GM18507 (cell line): ENCODE measurements at regions not wholly inside any gene's neighbourhood (a gene's known extent, or its start where the extent isn't known, plus 50 kb on each side); places are given as distances from the start of the nearest gene placed in this dataset.
A peak's percentile ranks its signal among the peaks of the same experiment; 100 is the strongest.

Experiments used
- DNase-seq: peaks from one replicate; pipeline ENCODE4 v3.0.0; 2011; ENCODE audit warnings: low read depth; ENCODE audit not compliant: insufficient read length; ENCODE audit errors: extremely low spot score
- FAIRE-seq: peaks from 2 replicates; lab custom pipeline; 2011; peaks lifted over from hg19 to GRCh38; lab: Jason Lieb, UNC

DNA sequence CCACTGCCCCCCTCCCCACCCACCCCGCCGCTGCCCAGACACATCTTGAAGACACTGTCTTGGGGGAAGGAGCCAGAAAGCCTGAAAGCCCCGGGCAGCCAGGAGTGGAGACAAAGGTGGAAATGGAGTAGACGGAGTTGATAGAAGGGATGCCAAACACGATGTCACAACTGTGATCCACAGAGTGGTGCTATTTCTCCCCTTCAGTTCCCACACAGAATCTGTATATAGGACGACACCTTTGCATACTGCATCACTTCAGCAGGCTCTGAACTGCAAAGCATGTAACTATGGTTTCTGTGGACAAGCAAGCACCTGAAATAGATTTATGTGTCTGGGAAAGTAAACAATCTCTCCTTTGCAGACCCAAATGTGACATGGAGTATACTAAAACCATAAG, 56.4 kb upstream of the F13A1 start:
- FAIRE-seq (no peak), DNase-seq (no peak)

DNA sequence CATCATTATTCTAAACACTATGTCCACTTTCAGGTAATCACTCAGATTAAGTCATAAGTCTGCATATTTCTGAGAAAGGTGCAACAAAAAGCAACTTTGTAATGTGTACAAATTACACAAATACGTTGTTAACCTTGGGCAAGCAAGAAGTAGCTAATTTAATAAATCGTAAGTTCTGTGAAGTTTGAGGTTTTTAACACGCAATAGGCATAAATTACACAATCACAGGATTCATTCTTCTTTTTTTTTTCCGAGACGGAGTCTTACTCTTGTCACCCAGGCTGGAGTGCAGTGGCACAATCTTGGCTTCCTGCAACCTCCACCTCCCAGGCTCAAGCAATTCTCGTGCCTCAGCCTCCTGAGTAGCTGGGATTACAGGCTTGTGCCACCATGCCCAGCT, 57.2 kb upstream of the F13A1 start:
- FAIRE-seq (no peak), DNase-seq (no peak)

DNA sequence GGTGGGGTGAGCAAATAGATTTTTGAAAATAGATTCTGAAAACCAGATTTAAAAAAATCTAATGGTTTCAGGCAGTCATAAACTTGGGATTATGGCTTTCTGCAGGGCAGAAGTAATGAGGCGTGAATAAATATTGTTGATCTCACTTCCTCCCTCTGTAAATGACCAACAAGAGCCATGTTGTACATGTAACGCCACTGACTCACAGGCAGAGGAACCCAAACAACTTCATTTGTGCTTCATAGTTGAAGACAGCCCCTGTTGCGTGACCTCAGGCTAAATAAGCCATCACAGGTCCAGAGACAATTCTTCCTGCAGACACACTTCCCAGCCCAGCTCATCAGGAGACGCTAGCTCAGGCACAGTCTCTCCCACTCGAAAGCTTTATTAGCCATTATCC, 59.1 kb upstream of the F13A1 start:
- no peak for DNase-seq
- FAIRE-seq = peak; percentile 47

DNA sequence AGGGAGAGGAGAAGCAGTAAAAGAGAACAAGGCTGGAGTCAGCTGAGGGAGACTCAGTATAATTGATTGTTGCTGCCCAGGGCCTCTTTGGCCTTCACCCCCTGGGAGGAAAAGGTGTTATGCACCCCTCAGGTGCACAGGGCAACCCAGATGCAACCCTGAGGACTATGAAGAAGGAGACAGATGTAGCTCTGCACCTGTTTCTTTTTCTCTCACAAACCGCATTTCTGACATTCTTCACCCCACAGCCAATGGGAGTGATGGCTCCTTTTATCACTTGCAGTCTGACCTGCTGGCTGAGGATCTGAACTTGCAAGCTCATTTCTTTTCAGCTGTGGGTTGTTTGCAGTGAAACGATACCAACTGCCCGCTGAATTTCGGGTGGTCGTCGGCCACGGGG, 64.1 kb upstream of the F13A1 start:
- FAIRE-seq (no peak), DNase-seq (no peak)

DNA sequence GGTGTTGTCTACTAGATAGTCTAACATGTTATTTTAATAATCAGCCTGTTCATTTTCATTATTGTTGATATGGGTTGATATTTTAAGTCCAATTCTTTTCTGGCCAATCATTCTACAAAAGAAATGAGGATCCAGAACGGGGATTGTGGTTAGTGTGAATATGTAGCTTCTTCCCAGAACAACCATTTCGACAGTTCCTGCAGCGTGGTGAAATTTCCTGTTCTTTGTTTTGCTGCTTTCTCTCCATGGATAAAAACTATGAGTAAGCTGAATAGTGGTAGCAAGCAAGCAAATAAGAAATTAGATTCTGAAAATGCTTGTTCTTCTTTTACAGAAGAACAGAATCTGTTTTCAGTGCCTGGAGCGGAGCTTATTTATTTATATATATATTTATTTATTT, 65.5 kb upstream of the F13A1 start:
- DNase-seq = no peak
- FAIRE-seq = no peak

DNA sequence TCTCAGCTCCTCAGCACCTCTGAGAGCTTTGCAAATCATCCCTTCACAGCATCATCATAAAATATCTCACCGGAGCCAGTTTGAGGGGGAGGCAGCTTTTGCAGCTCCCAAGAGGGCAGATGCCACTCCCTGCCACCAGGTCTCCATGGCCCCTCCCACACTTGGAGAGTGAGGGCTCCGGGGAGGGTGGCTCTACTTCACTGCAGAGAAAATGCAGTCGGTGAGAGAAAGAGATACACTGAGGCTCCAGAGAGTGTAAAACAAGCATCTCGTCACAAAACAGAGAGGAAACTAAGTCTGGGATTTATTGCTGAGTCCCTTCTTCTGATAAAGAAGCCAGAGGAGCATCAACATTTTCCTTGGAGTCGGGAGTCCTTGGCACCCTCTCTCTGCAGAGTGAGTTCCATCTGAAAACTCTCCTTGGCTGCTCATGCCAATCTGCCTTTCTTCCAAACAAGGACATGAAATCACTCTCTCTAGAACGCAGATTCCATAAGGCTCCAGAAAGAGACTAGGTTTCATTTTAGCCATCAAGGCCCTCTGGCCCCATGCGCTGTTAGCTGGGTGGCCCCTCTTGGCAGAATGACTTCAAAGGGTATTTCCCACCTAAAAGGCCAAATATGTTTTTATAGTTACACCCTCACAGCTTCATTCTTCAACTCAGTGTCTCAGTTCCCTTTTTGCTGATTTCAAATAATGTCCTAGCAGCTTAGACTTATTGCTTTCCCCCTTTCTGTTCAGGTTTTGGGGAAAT, 70.6 kb upstream of the F13A1 start:
- DNase-seq (peak; percentile 32), FAIRE-seq (peak; percentile 87)

DNA sequence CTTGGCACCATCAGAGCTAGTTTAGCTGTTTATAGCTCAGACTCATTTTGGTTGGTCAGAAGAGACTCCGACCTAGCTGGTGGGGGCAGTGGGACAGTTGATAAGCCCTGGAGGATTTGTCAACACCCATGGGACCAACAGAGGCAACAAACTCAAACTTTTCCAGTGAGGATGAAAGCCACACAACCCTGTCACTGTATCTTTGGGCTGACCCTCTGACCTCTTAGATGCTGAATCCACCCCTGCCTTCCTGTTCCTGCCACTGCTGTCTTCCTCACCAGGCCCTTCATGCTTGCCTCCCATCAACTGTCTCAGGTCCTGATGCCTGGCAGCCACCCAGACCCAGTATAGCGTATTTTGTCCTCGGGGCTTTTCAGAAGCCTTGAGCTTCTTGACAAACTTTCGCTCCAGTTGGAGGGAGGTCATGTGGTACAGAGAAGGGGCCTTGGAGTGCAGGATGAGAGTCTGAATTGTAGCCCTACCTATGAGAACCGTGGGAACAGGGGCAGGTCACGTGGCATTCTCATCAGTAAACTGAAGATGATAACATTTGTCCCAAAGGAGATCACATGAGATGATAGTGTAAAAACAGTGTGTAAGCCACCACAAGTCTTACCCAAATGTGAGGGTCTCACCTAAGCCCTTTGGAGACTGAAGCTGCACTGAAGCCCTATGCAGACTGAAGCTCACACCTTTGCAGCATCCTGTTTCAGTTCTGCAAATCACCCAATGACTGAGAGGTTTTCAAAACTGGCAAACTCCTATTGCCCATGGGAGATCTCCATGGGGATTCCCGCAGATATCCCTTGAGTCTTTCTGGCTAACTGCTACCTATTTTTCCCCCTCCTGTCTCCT, 72.0 kb upstream of the F13A1 start:
- DNase-seq (no peak), FAIRE-seq (peak; percentile 96)

DNA sequence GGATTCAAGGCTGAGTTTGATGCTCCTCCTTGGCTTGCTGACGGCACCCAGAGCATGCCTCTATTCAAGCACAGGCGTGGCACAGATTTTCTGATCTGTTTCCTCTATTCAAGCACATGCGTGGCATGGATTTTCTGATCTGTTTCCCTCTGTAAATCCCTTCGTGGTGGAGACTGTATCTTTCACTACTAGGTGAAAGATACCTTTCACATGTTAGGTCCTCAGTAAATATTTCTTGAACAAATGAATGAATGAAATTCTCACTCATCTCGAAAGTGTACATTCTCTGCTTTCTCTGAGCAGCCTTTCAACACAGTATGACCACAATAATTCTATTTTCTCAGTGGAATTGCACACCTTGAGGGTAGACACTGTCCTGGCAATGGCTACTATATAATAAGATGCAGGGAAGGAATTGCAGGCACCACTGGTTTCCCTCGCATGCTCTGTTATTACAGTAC, 72.6 kb upstream of the F13A1 start:
- no peak for DNase-seq
- no peak for FAIRE-seq

DNA sequence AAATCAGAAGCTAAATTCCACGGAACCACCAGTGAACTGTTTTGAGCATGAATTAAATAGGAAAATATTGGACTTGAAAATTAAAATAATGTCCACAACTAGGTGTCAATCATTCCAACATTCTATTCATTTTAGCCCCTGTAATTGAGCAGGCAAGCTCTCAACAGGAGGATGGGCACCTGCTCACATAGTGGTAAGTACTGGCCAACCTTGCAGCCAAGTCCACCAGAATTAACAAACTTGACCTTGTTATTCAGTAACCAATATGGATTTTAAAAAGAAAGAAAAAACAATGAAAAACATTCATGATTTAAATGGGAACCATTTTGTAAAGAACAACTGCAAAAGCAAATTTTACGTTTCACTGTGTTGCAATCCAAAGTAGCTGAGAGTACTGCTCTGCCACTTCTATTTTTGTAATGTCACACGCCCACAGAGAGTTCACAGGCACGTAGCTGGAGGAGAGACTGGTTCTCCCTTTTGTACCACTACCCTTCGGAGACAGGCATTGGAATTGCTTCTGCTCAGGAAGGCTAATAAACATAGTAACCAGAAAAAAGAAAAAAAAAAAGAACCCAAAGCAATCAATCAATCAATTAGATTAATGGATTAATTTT, 75.2 kb upstream of the F13A1 start:
- FAIRE-seq = no peak
- DNase-seq = no peak

DNA sequence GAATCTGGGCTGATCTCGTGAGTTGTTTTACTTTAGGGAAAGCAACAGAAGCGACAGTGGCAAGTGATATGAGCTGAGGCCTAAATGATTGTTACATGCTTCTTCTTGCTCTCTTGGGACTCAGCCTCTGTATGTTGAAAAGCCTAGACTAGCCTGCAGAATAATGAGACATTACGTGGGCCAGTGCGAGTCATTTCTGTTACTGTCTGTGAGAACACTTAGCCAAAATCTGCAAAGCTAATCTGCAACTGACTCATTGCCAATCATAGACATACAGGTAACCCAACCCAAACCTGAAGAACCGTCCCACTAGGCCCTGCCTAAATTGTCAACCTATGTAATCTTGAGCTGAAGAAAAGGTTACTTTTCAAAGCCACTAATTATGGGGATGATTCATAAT, 77.4 kb upstream of the F13A1 start:
- no peak for DNase-seq
- FAIRE-seq = no peak

DNA sequence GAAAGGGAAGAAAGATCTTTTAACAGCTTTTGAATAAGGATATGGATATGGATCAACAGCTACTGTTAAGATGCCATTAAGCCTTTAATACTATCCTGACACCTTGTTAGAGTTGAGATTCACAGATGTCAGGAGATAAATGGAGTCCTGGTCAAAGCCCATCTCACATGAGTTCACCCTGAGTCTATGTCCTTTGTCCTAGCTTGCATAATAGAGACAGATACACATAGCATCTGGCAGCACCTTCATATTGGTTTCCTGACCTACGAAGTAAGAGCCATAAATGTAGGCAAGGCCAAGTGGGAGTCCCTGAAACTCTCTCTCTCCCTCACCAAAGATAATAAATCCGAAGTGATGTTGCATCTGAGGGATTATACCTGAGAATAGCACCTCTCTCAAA, 79.1 kb upstream of the F13A1 start:
- FAIRE-seq = no peak

DNA sequence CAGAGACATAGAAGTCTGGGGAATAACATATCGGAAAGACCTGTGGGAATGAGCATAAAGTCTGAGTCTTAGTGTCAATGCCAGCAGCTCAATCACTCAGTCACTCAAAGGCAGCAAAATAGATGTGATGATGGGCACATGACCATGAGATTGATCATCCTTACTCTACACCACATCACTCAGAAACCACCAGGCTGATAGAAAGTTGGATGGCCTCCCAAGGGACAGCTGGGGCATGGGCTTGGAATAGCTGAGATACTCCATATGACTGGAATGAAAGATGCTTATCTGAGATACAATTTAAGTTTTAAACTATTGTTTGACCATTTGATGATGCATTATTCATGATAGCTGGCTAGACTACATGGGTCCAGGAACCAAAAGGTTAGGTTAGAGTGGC, 80.9 kb upstream of the F13A1 start:
- DNase-seq = no peak
- no peak for FAIRE-seq

More for the DNA sequence above, 79.1 kb upstream of the F13A1 start:
- DNase-seq = no peak

DNA sequence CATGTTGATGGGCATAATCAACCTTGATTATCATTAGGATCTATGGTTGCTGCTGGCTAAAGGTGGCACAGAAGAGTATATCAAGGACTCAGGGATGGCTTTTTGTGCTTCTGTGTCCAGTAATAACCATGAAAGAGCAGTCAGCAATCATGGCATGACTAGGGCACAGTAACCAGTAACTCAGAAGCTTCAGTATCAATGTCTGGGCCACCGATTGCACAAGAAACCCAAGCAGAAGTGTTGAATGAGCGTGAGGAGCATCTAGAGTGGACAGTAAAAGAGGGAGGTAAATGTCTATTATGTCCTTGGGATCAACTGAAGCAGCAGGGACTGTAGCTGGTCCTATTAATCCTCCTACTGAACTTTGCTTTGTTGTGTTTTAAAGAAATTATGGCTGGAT, 81.5 kb upstream of the F13A1 start:
- no peak for FAIRE-seq
- DNase-seq = no peak

DNA sequence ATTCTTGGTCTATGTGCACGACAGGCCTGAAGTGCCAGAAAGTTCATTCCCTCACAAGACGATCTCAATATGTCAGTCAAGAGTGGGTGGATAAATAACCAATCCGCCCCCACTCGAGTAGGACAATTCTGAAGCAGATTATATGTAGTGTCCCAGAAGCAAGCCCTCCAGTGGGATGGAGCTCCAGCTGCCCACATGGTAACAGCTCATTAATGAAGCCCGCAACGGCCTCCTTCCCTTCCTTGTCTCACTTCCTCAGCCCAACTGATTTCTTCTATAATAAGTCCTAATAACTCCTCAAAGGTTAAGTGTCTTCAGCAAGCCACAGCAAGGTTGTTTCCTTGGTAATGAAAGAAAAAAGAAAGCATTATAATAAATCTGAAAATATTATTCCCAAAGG, 82.1 kb upstream of the F13A1 start:
- DNase-seq (no peak), FAIRE-seq (no peak)

DNA sequence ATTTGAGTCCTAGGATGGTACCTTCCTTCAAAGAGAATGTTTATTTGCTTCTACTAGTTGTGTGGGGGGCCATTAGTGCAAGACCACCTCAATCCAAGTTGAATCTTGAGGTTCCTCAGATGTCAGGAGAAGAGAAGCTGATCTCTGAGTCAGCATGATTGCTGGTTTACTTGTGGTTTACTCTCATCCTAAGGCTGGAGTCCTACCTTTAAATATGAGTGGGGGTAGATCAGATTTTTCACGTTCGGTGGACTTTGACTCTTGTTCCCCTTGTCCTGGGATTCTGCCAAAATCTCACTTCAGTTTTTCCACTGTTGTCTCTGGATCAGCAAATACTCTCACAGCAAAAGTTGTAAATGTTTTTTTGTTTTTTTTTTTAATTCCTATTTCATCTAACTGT, 84.6 kb upstream of the F13A1 start:
- FAIRE-seq = no peak
- DNase-seq = no peak

DNA sequence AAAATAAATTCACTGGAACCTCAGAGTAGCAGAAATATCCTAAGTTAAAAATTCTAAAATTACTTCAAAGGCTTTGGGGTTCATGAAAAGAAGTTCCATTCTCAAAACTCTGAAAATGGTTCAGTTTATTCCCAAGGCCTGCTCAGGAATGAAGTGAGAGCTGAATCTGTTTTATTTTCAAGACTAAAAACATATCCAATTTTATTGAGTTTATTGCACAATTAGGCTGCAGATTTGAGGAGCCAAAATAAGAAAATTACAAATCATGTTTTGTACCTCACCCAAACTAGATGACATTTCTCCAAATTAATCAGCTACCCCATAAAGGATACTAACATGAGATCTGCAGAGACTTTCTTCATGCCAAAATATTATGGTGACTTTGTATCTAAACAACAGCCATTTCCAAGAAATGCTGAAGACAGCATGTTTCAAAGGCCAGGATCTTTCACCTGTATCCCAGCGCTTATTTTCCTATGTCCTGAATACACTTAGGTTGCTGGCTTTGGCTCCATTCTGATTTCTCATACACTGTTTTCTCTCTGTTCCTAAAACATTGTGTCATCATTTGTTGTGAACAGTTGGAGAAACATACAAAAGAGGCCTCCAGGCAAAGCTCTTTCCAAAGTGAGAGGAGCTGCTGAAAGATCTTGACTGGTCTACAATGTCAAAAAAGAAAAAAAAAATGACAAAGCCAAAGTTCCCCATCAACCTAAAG, 85.7 kb upstream of the F13A1 start:
- DNase-seq (no peak), FAIRE-seq (peak; percentile 63)

DNA sequence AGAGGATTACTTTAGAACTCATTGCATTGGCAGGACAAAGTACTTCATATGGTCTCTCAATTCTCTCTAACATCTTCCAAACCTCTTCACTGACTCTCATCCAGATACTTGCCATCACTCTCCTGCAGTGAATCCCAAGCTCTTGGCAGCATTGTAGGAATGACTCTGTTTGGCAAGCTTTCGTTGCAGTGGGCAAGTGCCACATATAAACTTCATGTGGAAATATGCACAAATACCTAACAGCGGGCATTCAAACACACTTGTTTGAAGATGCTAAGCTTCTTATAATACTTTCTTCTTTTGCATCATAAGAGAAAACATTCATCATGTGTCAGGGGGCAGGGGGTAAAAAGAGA, 86.2 kb upstream of the F13A1 start:
- no peak for FAIRE-seq
- DNase-seq = no peak

DNA sequence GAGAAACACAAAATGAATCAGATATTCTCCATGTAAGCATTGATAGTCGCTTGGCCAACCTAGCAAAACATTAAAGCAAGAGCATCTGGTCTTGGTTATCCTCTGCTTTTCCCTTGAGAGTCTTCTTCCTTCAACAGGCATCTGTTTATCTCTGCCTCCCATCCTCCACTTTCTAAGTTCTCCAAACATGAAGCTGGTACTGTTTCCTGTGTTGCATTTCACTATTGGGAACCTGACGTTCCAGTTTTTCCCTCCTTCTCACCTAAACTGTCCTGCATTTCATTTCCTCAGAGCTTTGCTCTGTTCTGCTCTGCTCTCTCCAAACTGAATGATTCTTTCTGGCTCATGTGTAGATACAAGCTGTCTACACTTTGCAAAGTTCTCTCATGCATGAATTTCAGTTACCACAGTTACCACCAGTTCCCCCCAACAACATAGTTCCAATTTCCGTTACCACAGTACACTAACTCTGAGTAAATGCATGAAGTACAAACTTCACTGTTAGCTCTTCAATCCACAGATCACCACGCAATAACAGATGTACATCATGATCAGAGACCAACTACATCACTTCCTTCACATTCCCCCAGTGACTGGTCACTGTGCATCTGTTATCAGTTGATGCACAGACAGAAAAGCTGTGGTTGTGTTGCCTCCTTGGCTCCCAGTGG, 86.7 kb upstream of the F13A1 start:
- DNase-seq (peak; percentile 39), FAIRE-seq (peak; percentile 100)

DNA sequence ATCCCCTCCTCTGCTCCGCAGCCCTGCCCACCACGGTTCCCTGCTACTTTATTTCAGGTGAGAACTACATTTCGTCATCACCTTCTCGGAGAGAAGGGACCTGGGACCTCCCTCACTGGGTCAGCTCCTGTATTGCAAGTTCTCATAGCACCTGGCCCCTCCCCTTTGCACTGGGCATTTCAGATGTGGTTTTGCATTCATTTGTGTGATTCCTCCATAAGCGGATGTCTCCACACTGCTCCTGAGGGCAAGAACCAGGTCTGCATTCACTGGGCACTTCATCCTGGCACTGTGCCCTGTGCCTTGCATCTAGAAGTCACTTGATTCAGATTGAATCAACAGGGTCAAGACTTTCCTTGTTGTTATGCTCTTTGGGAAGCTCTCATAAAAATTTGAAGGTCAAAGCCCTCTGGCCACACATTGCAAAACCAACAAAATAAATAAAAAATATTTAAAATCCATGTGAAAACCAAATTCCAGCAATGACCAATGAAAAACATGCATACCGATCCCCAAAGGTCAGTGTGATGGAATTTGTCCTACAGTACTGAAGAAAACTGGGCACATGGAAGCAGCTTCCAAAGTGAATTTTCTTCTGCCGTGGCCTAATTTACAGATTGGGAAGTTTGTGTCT, 89.1 kb upstream of the F13A1 start:
- FAIRE-seq (no peak), DNase-seq (no peak)
